IMR-90 (cell line): ENCODE measurements at regions not wholly inside any gene's neighbourhood (a gene's known extent, or its start where the extent isn't known, plus 50 kb on each side); places are given as distances from the start of the nearest gene placed in this dataset.

Experiments used
- ATAC-seq: fragments of 200-7000 bp; cut with Tn5 transposase; 2 replicates; pipeline ENCODE4 v1.9.1; 2020; ENCODE audit warnings: low read depth, mild to moderate bottlenecking, moderate library complexity
- BruUV-seq: library from RNA; stranded (reverse); fragments of 400-500 nt; replicated peaks from 2 replicates; lab custom pipeline; 2021; lab: Mats Ljungman, UMichigan
- CTCF ChIA-PET: fragments of 300-600 bp; formaldehyde crosslinking; extraction: SDS; loops from one replicate; lab custom pipeline; 2021; ENCODE audit warnings: antibody characterized with exemption; lab: Yijun Ruan, JAX
- POLR2A ChIA-PET: fragments of 300-600 bp; sonication (Branson Sonifier 250); formaldehyde crosslinking; loops from one replicate; lab custom pipeline; 2022; ENCODE audit warnings: antibody characterized with exemption; ENCODE audit not compliant: unreplicated experiment; lab: Charles Lee
- DNase-seq: peaks from one replicate; pipeline ENCODE4 v3.0.0; 2013
- H2AFZ ChIP-seq: replicated peaks from 2 replicates; pipeline ENCODE3; 2013; ENCODE audit warnings: low read length, mild to moderate bottlenecking; ENCODE audit not compliant: poor library complexity
- H2AK5ac ChIP-seq: 2 replicates; pipeline ENCODE4 v1.6.1; 2013; ENCODE audit warnings: low read depth, low read length, inconsistent platforms
- H2AK9ac ChIP-seq: replicated peaks from 2 replicates; pipeline ENCODE3; 2013; ENCODE audit warnings: mild to moderate bottlenecking, low read depth, low read length, moderate library complexity; ENCODE audit not compliant: poor library complexity
- H2BK120ac ChIP-seq: 2 replicates; pipeline ENCODE4 v1.6.1; 2013; ENCODE audit warnings: low read depth, low read length, inconsistent platforms
- H2BK15ac ChIP-seq: 3 replicates; pipeline ENCODE4 v1.6.1; 2013; ENCODE audit warnings: low read depth, low read length, inconsistent platforms
- H2BK20ac ChIP-seq: 2 replicates; pipeline ENCODE4 v1.6.1; 2013; ENCODE audit warnings: low read depth, mild to moderate bottlenecking, inconsistent platforms, low read length, moderate library complexity
- H2BK5ac ChIP-seq: 2 replicates; pipeline ENCODE4 v1.6.1; 2013; ENCODE audit warnings: mild to moderate bottlenecking, low read depth, low read length, inconsistent platforms; ENCODE audit not compliant: poor library complexity, severe bottlenecking
- H3K14ac ChIP-seq: replicated peaks from 2 replicates; pipeline ENCODE4 v1.6.1; 2013; ENCODE audit warnings: low read depth, low read length, inconsistent platforms
- H3K18ac ChIP-seq: 2 replicates; pipeline ENCODE4 v1.6.1; 2013; ENCODE audit warnings: low read depth, low read length, control low read depth
- H3K23ac ChIP-seq: 2 replicates; pipeline ENCODE4 v1.6.1; 2013; ENCODE audit warnings: low read depth, low read length, inconsistent platforms
- H3K27ac ChIP-seq: 2 replicates; pipeline ENCODE4 v1.5.1; 2013; ENCODE audit warnings: mild to moderate bottlenecking, control low read depth, low read length; ENCODE audit not compliant: insufficient read depth
- H3K27me3 ChIP-seq: 2 replicates; pipeline ENCODE4 v1.6.1; 2013; ENCODE audit warnings: low read length; ENCODE audit not compliant: control insufficient read depth, insufficient read depth
- H3K36me3 ChIP-seq: 2 replicates; pipeline ENCODE4 v1.6.1; 2013; ENCODE audit warnings: low read length, mixed read lengths; ENCODE audit not compliant: control insufficient read depth, insufficient read depth
- H3K4ac ChIP-seq: 2 replicates; pipeline ENCODE4 v1.6.1; 2013; ENCODE audit warnings: low read depth, low read length, inconsistent platforms
- H3K4me1 ChIP-seq: 2 replicates; pipeline ENCODE4 v1.6.1; 2013; ENCODE audit warnings: low read length, mixed read lengths; ENCODE audit not compliant: control insufficient read depth, insufficient read depth
- H3K4me2 ChIP-seq: 2 replicates; pipeline ENCODE4 v1.6.1; 2013; ENCODE audit warnings: low read depth, mild to moderate bottlenecking, control low read depth, low read length, moderate library complexity
- H3K4me3 ChIP-seq: 2 replicates; pipeline ENCODE4 v1.5.1; 2013; ENCODE audit warnings: low read depth, mild to moderate bottlenecking, control low read depth, low read length, moderate library complexity; ENCODE audit not compliant: insufficient read depth
- H3K56ac ChIP-seq: 2 replicates; pipeline ENCODE4 v1.6.1; 2013; ENCODE audit warnings: low read length, inconsistent platforms; ENCODE audit not compliant: insufficient read depth; ENCODE audit errors: extremely low read depth
- H3K79me1 ChIP-seq, 2 experiments: 2 replicates each; pipeline ENCODE4 v1.6.1; 2013; ENCODE audit warnings: low read length in 2 of 2, inconsistent platforms in 1 of 2, low read depth in 1 of 2
- H3K9ac ChIP-seq: 2 replicates; pipeline ENCODE4 v1.6.1; 2013; ENCODE audit warnings: low read depth, low read length, control low read depth
- H3K9me1 ChIP-seq: 2 replicates; pipeline ENCODE4 v1.6.1; 2013; ENCODE audit warnings: low read length, inconsistent platforms; ENCODE audit not compliant: insufficient read depth
- H3K9me3 ChIP-seq: 2 replicates; pipeline ENCODE4 v1.6.1; 2013; ENCODE audit warnings: low read length; ENCODE audit not compliant: control insufficient read depth, insufficient read depth
- H4K20me1 ChIP-seq: 2 replicates; pipeline ENCODE4 v1.6.1; 2013; ENCODE audit warnings: low read length, inconsistent platforms; ENCODE audit not compliant: insufficient read depth
- H4K5ac ChIP-seq: 2 replicates; pipeline ENCODE4 v1.6.1; 2013; ENCODE audit warnings: mild to moderate bottlenecking, low read depth, low read length, control low read depth
- H4K8ac ChIP-seq, 2 experiments: 2 replicates each; pipeline ENCODE4 v1.6.1; 2013; ENCODE audit warnings: low read depth in 2 of 2, low read length in 2 of 2, control low read depth in 1 of 2, inconsistent platforms in 1 of 2
- H4K91ac ChIP-seq: 2 replicates; pipeline ENCODE4 v1.6.1; 2013; ENCODE audit warnings: low read depth, low read length, inconsistent platforms; ENCODE audit not compliant: insufficient read depth
- BHLHE40 ChIP-seq: fragments of 150-350 bp; IDR thresholded peaks from 2 replicates; pipeline ENCODE4 v1.6.1; 2016; ENCODE audit warnings: mild to moderate bottlenecking, low read depth, low read length
- CEBPB ChIP-seq: IDR thresholded peaks from 2 replicates; pipeline ENCODE4 v1.6.1; 2012; ENCODE audit warnings: low read depth, low read length, improper control_type of control experiment
- CHD1 ChIP-seq: IDR thresholded peaks from 2 replicates; pipeline ENCODE4 v1.6.1; 2012; ENCODE audit warnings: low read depth, low read length, improper control_type of control experiment
- MAFK ChIP-seq: IDR thresholded peaks from 2 replicates; pipeline ENCODE4 v1.6.1; 2012; ENCODE audit warnings: low read depth, low read length, improper control_type of control experiment
- MAZ ChIP-seq: IDR thresholded peaks from 2 replicates; pipeline ENCODE4 v1.6.1; 2012; ENCODE audit warnings: low read depth, mild to moderate bottlenecking, low read length, improper control_type of control experiment, moderate library complexity, borderline replicate concordance
- NFE2L2 ChIP-seq: fragments of 150-350 bp; IDR thresholded peaks from 2 replicates; pipeline ENCODE4 v1.6.1; 2016; ENCODE audit warnings: low read depth, mild to moderate bottlenecking, low read length
- POLR2A ChIP-seq: IDR thresholded peaks from 2 replicates; pipeline ENCODE4 v1.6.1; 2012; ENCODE audit warnings: mild to moderate bottlenecking, low read depth, low read length
- RFX5 ChIP-seq: IDR thresholded peaks from 2 replicates; pipeline ENCODE4 v1.8.0; 2012; ENCODE audit warnings: low read depth, mild to moderate bottlenecking, low read length, moderate library complexity
- SMC3 ChIP-seq: fragments of 150-350 bp; IDR thresholded peaks from 2 replicates; pipeline ENCODE4 v1.6.1; 2016; ENCODE audit warnings: low read depth, mild to moderate bottlenecking, antibody characterized with exemption, low read length, moderate library complexity
- WGBS, 2 experiments: methylation state at CpG; one replicate each; pipeline versions ENCODE4 v1.1.5 to v1.1.7; 2013; ENCODE audit warnings: missing lambda C conversion rate in 2 of 2; ENCODE audit not compliant: insufficient read length in 1 of 2; ENCODE audit errors: extremely low coverage in 2 of 2; 5-methylcytosine and 5-hydroxymethylcytosine counted together
- dilution Hi-C: fragments of 300-500 bp; cut with HindIII; formaldehyde crosslinking; loops from one replicate; pipeline ENCODE4 v1.14.3; 2018; ENCODE audit warnings: low sequenced_read_pairs; ENCODE audit not compliant: unreplicated experiment
- in situ Hi-C: fragments of 300-500 bp; cut with MboI; formaldehyde crosslinking; loops from 3 replicates; pipeline ENCODE4 v1.14.3; 2019; ENCODE audit warnings: low sequenced_read_pairs, inconsistent platforms, mixed read lengths
- intact Hi-C: fragments of 100-400 bp; cut with micrococcal nuclease; formaldehyde crosslinking; loops from 2 replicates; pipeline ENCODE4 v1.10.0; 2022
- TF ChIP-seq, protein P1 (sequence below): fragments of 150-350 bp; IDR thresholded peaks from 2 replicates; pipeline ENCODE4 v1.6.1; 2016; ENCODE audit warnings: low read depth, mild to moderate bottlenecking, low read length, moderate library complexity, borderline replicate concordance

DNA sequence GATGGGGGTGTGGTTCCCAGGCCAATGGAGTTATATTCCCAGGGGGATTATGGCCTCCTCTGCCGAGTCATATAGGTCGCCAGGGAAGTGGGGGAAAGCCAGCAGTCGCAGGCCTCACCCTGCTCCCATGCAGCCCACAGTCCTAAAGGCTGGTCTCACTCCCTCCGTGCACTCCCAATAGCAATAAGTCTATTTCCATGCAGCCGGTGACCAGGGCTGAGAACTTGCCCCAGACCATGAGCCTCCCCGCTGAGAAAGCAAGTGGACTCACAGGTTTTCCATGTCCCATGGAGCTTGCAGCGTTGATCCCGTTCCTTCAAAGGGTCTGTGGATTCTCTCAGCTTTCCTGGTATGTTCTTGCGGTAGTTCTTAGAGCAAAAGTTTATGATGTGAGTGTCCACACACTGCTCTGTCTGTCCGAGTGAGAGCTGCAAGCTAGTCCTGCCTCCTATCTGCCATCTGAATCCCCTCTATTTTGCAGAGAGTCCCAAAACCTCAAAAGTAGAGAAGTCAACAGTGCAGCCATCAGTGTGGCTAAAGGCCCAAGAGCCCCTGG lies 81.7 kb upstream of the TMPRSS2 start:
- Histone ChIP-seq H2BK5ac (no peak overlapping the region), H3K79me1 (no peaks in the 10 kb centered on the region), H2BK120ac (no peak overlapping the region), H3K27ac (no peak overlapping the region), H4K8ac (no peak overlapping the region), H3K9ac (no peak overlapping the region), H3K9me1 (0 out of 2 replicates have a peak, but pooled peaks cover 8% of the 10 kb centered on the region), H4K20me1 (no peaks in the 10 kb centered on the region), H4K91ac (no peak overlapping the region), H3K4me3 (no peak overlapping the region), H2AK9ac (no peak overlapping the region), H3K23ac (no peak overlapping the region), H3K4me1 (no peaks in the 10 kb centered on the region), H2BK15ac (no peak overlapping the region), H3K56ac (no peak overlapping the region), H2AK5ac (no peak overlapping the region), H3K9me3 (no peaks in the 10 kb centered on the region), H3K4me2 (no peak overlapping the region), H3K18ac (no peak overlapping the region), H3K4ac (no peak overlapping the region), H4K5ac (no peak overlapping the region), H2AFZ (no peak overlapping the region), H3K36me3 (no peaks in the 10 kb centered on the region), H3K14ac (no peak overlapping the region), H2BK20ac (no peak overlapping the region), H3K27me3 (peaks cover 18% of the 10 kb centered on the region)
- ATAC-seq, result no peak
- CTCF ChIA-PET, result interaction anchor here (0.6 kb wide), 1 partner anchor 268 kb away, joined by 3 read pairs; no protein-coding TSS in a partner anchor
- POLR2A ChIA-PET, result no interaction called here
- in situ Hi-C loops (no loop called here), dilution Hi-C loops (no loop called here), intact Hi-C loops (no loop called here)
- no peak for DNase-seq
- WGBS, 2 experiments, result 75% methylated on average over 2 of the region's 10 CpGs; no CpG with 5 or more reads in 1 of the 2 experiments
- TF ChIP-seq RFX5, result no peak
- TF ChIP-seq BHLHE40, result no peak
- TF ChIP-seq SMC3, result no peak
- TF ChIP-seq, protein P1, sequence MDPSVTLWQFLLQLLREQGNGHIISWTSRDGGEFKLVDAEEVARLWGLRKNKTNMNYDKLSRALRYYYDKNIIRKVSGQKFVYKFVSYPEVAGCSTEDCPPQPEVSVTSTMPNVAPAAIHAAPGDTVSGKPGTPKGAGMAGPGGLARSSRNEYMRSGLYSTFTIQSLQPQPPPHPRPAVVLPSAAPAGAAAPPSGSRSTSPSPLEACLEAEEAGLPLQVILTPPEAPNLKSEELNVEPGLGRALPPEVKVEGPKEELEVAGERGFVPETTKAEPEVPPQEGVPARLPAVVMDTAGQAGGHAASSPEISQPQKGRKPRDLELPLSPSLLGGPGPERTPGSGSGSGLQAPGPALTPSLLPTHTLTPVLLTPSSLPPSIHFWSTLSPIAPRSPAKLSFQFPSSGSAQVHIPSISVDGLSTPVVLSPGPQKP, result no peak
- TF ChIP-seq NFE2L2, result no peak
- TF ChIP-seq CHD1, result no peak
- no peak for TF ChIP-seq POLR2A
- no peak for TF ChIP-seq CEBPB
- no peak for TF ChIP-seq MAFK
- TF ChIP-seq MAZ, result no peak
- no TSS peak for BruUV-seq
